GM21367 (cell line): ENCODE measurements at regions not wholly inside any gene's neighbourhood (a gene's known extent, or its start where the extent isn't known, plus 50 kb on each side); places are given as distances from the start of the nearest gene placed in this dataset.

Source experiments
- ATAC-seq: cut with Tn5 transposase; IDR thresholded peaks from one replicate; pipeline ENCODE4 v1.9.1; 2021; ENCODE audit not compliant: unreplicated experiment

DNA sequence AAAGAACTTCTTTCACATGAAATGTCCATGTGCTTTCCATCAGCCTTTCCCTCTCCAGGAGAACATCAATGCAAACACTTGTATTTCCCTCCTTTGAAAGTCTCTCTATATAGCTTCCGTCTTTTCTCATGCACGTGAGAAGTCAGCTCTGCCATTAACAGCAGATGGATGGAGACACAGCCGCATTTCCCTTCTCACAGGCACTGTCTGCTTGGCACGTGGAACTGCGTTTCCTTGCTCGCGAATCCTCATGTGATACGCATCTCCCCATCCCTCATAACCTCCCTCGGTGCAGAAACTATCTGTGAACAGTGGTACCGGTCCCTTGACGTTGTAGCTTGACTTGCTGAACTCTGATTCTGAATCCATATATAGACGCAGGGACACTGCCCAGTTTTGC lies 717.0 kb upstream of the RBFOX1 start:
- ATAC-seq: no peak

DNA sequence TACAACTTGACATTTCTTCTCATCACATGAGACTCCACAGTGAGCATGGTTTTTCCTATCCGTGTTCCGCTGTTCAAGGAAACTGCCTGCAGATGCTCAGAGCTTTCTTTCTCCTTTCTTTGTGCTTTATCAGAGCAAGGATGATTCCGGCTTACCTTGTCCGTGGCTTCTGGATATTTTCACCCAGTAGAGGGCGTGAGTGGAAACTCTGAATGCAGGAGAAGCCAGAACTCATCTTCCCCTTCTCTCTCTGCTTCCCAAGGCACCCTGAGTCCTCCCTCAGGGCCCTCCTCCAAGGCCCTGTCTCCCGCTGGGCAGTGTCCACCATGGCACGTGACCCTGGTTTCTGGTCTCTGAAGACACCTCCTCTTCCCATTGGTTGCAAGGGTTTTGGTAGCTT lies 721.1 kb upstream of the RBFOX1 start:
- ATAC-seq: no peak

- ATAC-seq: no peak
Measured at GRCh38 chr16:6605490-6605889, 727.2 kb upstream of the RBFOX1 start.

DNA sequence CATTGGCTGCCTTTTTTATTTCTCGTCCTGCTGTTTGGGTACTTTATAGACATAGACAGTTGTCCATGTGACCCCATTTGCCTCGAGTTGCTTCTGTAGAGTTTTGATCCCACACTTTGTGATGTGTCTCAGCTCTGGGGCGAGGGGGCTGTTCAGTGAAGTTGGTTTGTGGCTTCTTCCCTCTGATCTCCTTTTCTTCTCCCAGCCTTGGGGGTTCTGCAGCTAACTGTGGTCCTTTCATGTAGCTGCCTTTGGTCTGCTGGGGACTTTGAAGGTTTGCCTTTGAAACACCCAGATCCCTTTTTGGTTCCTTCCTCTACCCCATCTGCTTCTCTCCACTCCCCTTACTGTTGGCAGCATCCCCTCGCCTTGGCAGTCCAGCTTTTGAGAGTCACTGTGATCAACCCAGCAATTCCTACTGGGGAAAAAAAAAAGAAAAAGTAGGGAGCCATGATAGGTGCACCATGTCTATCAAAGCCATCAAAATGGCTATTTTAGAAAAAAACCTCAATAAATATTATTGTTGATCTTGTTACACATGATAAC lies 728.8 kb upstream of the RBFOX1 start:
- no peak for ATAC-seq

GRCh38 chr16:6602405-6602804 lies 730.2 kb upstream of the RBFOX1 start:
- ATAC-seq: no peak

DNA sequence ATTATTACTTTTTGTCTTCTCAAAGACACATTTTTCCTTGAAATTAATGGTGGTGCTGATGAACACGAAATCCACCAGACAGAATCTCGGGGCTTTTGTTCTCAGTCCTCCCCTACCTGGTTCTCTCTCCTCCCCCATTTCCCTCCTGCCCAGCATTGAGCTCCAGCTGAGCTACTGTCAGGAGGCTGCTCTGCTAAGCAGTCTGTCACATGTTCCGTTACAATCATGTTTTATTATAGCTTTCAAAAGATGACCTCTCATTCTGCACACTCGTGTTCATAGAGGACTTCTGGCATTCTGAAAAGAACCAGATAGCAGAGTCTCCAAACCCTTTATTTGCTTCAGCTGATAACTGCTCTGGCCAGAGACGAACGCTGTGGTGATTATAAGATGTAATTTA lies 732.5 kb upstream of the RBFOX1 start:
- ATAC-seq: no peak

DNA sequence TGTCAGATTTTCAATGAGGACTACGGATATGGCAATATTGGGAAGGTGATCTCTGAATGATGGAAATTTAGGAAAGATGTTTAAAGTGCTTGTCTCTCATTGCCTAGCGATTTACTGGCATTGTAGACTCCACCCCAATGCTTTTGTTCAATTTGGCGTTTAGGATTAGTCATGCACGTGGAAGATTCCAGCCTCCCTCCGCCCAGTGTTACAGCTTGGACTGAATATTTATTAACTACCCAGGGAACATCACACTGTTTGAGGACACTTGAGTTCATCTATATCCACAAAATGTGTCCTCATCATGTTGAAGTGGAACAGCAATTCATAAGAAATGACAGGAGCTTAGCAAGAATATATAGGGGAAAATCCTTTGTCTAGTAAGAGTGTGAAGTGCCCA lies 738.8 kb upstream of the RBFOX1 start:
- ATAC-seq: no peak

DNA sequence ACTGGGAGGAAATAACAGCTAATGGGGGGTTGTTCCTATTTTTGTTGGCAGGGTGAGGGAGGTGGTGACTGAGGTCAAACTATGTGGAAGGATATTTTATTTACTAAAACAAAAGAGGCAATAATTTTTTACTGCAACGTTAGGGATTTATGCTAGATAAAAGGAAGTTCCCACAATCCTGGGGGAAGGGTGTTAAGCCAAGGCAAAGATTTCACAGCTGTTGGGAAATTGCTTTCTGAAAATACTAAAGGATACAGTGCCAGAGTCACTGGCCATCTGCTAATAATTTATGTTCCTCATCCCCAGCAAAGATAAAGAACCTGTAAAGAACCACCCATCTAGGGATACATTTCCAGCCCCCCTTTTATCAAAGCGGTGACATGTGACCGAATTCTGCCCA lies 756.0 kb upstream of the RBFOX1 start:
- no peak for ATAC-seq

DNA sequence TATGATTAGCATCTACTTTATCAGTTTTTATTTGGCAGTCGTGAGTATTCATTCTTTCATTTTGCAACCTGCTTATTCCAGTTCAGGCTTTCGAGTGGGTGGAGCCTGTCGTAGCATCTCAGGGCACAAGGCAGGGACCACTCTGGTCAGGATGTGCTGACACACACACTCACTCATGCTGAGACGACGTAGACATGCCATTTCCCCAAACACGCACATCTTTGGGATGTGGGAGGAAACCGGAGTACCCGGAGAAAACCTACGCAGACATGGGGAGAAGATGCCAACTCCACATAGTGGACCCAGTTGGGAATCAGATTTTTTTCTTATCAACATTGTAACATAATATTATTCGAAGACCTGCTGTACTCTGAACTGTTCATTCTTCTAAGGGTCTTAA lies 756.5 kb upstream of the RBFOX1 start:
- no peak for ATAC-seq

GRCh38 chr16:6574146-6574545 lies 758.5 kb upstream of the RBFOX1 start:
- ATAC-seq: no peak

GRCh38 chr16:6573577-6573976 lies 759.1 kb upstream of the RBFOX1 start:
- no peak for ATAC-seq

DNA sequence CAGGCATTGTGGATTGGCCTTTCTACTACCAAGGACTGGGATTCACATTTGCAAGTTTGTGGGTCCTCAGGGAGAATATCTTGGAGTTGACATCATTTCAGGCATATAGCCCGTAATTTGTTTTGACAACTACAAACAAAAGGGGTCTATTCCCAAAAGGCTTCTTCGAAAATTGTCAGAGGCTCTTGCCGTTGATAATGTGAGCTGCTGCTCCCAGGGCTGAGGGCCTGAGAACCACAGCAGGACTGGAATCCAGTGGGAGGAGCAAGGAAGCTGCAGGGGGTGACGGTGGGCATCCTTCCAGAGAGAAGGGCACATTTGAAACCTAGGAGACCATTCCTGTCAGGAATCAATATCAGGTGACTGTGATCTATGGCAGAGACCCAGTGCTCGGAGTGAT lies 761.6 kb upstream of the RBFOX1 start:
- ATAC-seq: no peak

DNA sequence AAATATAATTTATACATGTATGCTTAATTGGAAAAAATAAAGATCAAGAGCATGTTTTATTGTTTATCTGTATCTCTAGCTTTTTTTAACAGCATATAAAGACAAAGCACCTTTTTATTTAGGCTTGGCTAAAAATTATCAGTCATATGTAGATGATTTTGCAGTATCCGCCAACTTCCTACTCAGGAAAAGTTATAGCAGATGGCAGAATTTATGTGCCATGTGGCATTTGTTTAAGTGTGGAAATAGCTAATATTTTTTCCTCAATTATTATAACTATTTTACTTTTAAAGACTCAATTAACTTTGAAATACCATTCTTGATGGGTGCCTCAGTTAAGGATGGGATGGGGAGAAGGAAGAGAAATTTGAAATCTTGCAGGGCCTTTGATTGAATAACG lies 762.1 kb upstream of the RBFOX1 start:
- no peak for ATAC-seq

- no peak for ATAC-seq
Measured at GRCh38 chr16:6562986-6563385, 769.7 kb upstream of the RBFOX1 start.

GRCh38 chr16:6560306-6561100 lies 772.1 kb upstream of the RBFOX1 start:
- no peak for ATAC-seq

GRCh38 chr16:6558661-6559060 lies 774.0 kb upstream of the RBFOX1 start:
- no peak for ATAC-seq

DNA sequence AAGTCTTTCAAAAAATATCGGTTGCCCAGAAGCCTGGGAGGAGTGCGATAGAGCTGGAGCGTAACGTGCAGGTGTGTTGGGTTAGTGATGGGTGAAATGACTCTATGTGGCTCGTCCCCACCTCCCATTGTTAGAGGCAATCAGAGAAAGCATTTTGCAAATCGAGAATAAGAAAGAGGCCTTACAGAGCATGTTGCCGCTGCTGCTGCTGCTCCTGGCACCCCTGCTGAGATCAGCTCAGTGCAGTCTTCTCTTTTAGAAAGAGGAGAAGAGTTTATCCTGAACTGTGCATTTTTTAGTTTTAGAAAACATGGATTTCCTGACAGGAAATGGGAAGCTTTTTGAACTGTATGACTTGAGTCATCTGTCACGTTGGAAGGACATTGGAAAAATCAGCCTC lies 774.5 kb upstream of the RBFOX1 start:
- ATAC-seq: no peak

- no peak for ATAC-seq
Measured at GRCh38 chr16:6557353-6558023, 775.2 kb upstream of the RBFOX1 start.

- no peak for ATAC-seq
Measured at GRCh38 chr16:6549415-6549814, 783.2 kb upstream of the RBFOX1 start.

- ATAC-seq: no peak
Measured at GRCh38 chr16:6548507-6548906, 784.1 kb upstream of the RBFOX1 start.

GRCh38 chr16:6547131-6547530 lies 785.5 kb upstream of the RBFOX1 start:
- ATAC-seq: no peak

DNA sequence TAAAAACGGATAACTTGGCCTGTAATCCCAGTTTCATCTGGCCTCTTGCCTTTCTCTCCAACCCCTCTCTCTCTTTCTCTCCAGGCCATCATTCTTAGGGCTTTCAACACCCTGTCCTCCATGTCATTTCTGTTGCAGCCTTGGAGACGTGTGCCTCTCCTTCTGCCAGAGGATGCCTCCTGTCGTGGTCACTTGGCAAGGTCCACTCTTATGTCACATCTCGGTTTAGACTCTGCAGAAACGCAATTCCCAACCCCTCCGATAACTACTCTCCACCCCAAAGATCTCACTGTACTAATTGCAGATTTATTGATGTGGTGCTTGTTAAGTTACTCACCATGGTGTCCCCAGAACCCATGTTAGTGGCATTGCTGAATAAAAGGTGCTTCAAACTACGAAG lies 787.3 kb upstream of the RBFOX1 start:
- no peak for ATAC-seq
